ENCODE measurements at regions not wholly inside any gene's neighbourhood (a gene's known extent, or its start where the extent isn't known, plus 50 kb on each side); places are given as distances from the start of the nearest gene placed in this dataset.

DNA sequence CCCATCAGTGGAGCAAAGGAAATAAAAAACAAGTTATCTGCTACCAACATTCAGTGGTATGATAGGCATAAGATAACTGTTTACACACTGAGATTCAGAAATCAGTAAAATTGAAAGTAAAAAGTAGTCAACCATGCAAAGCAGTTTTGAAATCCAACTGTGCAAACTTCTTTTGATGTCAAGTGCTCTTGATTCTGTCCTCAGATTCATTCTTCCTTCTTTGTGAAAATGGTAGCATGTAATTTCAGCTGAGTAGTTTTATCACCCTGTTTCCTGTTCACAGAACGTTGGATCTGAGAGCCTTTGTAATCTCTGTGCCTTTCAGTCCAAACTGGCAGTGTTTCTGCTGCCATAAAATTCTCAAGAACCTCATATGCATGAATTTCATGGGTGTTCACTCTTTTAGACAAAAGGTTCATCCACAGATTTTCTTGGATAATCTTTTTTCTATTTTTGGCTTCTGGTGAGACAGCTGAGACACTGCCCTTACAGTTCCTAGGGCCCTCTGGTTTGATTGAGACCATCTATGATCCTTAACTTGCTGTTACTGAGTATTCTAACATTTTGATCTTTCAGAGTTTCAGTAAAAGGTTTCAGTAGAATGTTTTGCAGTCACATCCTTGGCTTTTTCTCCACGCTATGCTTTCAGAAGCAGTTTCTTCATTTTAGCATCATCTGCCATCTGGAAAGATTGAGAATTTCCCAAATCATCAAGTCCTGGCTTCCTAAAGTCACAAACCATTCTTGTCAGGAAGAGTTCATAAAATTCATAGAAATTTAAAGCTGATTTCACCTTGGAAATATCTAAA, 272.3 kb upstream of the EPHA4 start:
- no peak overlapping the region for H3K27ac Mint-ChIP-seq (ENCODE audit: unreplicated experiment)
- H3K36me3 Mint-ChIP-seq (ENCODE audit: low read depth, unreplicated experiment), result no peaks in the 10 kb centered on the region
- peaks cover 7% of the 10 kb centered on the region for H3K4me1 Mint-ChIP-seq (ENCODE audit: unreplicated experiment)
- H3K9me3 Mint-ChIP-seq (ENCODE audit: unreplicated experiment), result no peaks in the 10 kb centered on the region
- DNase-seq (ENCODE audit: low spot score), result no peak
- no peak overlapping the region for H3K4me3 Mint-ChIP-seq (ENCODE audit: unreplicated experiment)
- TF ChIP-seq, protein P1, sequence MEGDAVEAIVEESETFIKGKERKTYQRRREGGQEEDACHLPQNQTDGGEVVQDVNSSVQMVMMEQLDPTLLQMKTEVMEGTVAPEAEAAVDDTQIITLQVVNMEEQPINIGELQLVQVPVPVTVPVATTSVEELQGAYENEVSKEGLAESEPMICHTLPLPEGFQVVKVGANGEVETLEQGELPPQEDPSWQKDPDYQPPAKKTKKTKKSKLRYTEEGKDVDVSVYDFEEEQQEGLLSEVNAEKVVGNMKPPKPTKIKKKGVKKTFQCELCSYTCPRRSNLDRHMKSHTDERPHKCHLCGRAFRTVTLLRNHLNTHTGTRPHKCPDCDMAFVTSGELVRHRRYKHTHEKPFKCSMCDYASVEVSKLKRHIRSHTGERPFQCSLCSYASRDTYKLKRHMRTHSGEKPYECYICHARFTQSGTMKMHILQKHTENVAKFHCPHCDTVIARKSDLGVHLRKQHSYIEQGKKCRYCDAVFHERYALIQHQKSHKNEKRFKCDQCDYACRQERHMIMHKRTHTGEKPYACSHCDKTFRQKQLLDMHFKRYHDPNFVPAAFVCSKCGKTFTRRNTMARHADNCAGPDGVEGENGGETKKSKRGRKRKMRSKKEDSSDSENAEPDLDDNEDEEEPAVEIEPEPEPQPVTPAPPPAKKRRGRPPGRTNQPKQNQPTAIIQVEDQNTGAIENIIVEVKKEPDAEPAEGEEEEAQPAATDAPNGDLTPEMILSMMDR (IDR thresholded peaks at IDR 0.05; ENCODE audit: unreplicated experiment), result no peak
- no peaks in the 10 kb centered on the region for H3K27me3 Mint-ChIP-seq (ENCODE audit: unreplicated experiment)

DNA sequence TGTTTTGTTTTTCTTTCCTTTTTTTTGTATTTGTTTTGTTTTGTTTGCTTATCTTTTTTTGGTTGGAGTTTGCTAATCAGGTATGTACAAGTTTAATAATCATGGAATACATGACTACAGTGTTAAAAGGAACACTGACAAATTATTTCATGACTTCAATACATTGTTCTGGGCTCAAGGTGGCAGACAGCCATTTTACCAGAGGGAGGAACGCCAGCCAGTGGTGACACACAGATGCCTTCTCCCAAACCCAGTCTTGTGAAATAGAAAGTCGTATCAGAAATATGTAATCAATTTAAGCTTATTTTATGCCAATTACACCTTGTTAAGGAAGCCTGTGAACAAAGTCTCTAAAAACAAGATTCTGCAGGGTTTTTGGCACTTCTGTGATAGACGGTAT, 264.0 kb upstream of the EPHA4 start:
- TF ChIP-seq, protein P1 (IDR thresholded peaks at IDR 0.05; ENCODE audit: unreplicated experiment), result no peak
- no peaks in the 10 kb centered on the region for H3K9me3 Mint-ChIP-seq (ENCODE audit: unreplicated experiment)
- DNase-seq (ENCODE audit: low spot score), result no peak
- H3K27me3 Mint-ChIP-seq (ENCODE audit: unreplicated experiment), result no peaks in the 10 kb centered on the region
- no peaks in the 10 kb centered on the region for H3K36me3 Mint-ChIP-seq (ENCODE audit: low read depth, unreplicated experiment)
- peaks cover 3% of the 10 kb centered on the region for H3K4me1 Mint-ChIP-seq (ENCODE audit: unreplicated experiment)
- no peak overlapping the region for H3K27ac Mint-ChIP-seq (ENCODE audit: unreplicated experiment)
- H3K4me3 Mint-ChIP-seq (ENCODE audit: unreplicated experiment), result no peak overlapping the region

DNA sequence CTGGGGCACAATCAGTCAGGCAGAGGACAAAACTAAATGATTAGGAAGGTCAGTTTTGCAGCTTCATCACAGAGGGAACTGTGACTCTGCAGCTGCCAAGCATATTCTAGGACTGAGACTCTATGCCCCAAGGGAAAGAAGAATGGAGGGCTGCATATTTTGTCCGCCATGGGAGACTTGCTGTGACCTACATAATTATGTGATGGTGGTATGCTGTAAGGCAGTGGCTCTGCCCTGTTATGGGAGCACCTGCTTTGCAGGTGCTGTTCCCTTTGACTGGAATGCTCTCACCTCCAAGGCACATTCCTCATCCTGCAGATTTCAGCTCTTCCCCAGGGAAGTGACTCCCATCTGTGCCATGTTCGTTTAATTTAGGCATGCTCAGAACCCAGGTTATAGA, 261.9 kb upstream of the EPHA4 start:
- Mint-ChIP-seq H3K36me3 (ENCODE audit: low read depth, unreplicated experiment) (no peaks in the 10 kb centered on the region), H3K4me3 (ENCODE audit: unreplicated experiment) (no peak overlapping the region), H3K9me3 (ENCODE audit: unreplicated experiment) (no peaks in the 10 kb centered on the region), H3K27ac (ENCODE audit: unreplicated experiment) (no peak overlapping the region), H3K4me1 (ENCODE audit: unreplicated experiment) (peaks cover 3% of the 10 kb centered on the region), H3K27me3 (ENCODE audit: unreplicated experiment) (no peaks in the 10 kb centered on the region)
- TF ChIP-seq, protein P1 (IDR thresholded peaks at IDR 0.05; ENCODE audit: unreplicated experiment), result no peak
- no peak for DNase-seq (ENCODE audit: low spot score)

DNA sequence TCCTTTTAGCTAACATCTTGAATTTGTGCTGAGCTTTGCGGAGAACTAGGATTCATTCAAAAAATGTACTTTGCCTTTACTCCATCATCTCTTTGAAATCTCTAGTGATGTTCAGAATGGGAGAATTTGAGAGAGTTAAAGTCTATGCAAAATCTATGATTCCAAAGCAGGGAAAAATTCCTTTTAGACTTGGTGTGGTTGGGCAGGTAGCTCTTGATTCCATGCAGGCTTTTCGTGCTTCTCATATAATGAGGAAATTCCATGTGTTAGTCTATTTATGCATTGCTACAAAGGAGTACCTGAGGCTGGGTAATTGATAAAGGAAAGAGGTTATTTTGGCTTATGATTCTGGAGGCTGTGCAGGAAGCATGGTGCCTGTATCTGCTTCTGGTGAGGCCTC, 258.9 kb upstream of the EPHA4 start:
- Mint-ChIP-seq H3K27me3 (ENCODE audit: unreplicated experiment) (no peaks in the 10 kb centered on the region), H3K27ac (ENCODE audit: unreplicated experiment) (no peak overlapping the region), H3K4me3 (ENCODE audit: unreplicated experiment) (no peak overlapping the region), H3K36me3 (ENCODE audit: low read depth, unreplicated experiment) (no peaks in the 10 kb centered on the region), H3K9me3 (ENCODE audit: unreplicated experiment) (no peaks in the 10 kb centered on the region), H3K4me1 (ENCODE audit: unreplicated experiment) (peaks cover 2% of the 10 kb centered on the region)
- TF ChIP-seq, protein P1 (IDR thresholded peaks at IDR 0.05; ENCODE audit: unreplicated experiment), result no peak
- DNase-seq (ENCODE audit: low spot score), result no peak

DNA sequence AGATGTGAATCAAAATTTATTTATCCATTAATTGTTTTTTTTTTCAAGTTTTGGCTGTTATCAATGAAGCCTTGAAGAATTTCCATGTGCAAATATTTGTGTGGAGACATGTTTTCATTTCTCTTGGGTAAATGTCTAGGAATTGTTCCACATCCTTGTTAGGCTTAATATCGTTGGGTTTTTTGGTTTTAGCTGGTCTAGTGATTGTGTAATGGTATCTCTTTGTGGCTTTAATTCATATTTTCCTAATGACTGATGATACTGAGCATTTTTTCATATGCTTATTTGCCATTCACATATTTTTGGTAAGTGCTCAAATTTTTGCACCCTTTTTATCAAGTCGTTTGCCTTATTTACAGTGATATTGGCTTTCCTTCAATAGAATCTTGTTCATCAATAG, 250.3 kb upstream of the EPHA4 start:
- DNase-seq (ENCODE audit: low spot score), result no peak
- Mint-ChIP-seq H3K27ac (ENCODE audit: unreplicated experiment) (no peak overlapping the region), H3K4me3 (ENCODE audit: unreplicated experiment) (no peak overlapping the region), H3K36me3 (ENCODE audit: low read depth, unreplicated experiment) (no peaks in the 10 kb centered on the region), H3K4me1 (ENCODE audit: unreplicated experiment) (no peaks in the 10 kb centered on the region), H3K9me3 (ENCODE audit: unreplicated experiment) (no peaks in the 10 kb centered on the region), H3K27me3 (ENCODE audit: unreplicated experiment) (no peaks in the 10 kb centered on the region)
- TF ChIP-seq, protein P1 (IDR thresholded peaks at IDR 0.05; ENCODE audit: unreplicated experiment), result no peak
